Sigmoid colon (tissue), 6 donors: ENCODE measurements at regions not wholly inside any gene's neighbourhood (a gene's known extent, or its start where the extent isn't known, plus 50 kb on each side); places are given as distances from the start of the nearest gene placed in this dataset.

Experiments
- DNase-seq: peaks from one replicate; pipeline ENCODE4 v3.0.0-alpha.2; 2019
- H3K27ac ChIP-seq, 4 donors: fragments of 200-600 bp; sonication (generic); one replicate each; pipeline ENCODE4 v1.5.1; 2016 to 2019; ENCODE audit warnings: mild to moderate bottlenecking in 1 of 4
- H3K27me3 ChIP-seq, 3 donors: fragments of 200-600 bp; sonication (generic); one replicate each; pipeline ENCODE4 v1.5.1; 2019; ENCODE audit warnings: mild to moderate bottlenecking in 1 of 3
- H3K36me3 ChIP-seq, 4 donors: fragments of 200-600 bp; sonication (generic); one replicate each; pipeline ENCODE4 v1.5.1; 2016 to 2019
- H3K4me1 ChIP-seq, 4 donors: fragments of 200-600 bp; sonication (generic); one replicate each; pipeline ENCODE4 v1.5.1; 2017 to 2019
- H3K4me3 ChIP-seq, 4 donors: fragments of 200-600 bp; sonication (generic); one replicate each; pipeline ENCODE4 v1.5.1; 2017 to 2019; ENCODE audit warnings: mild to moderate bottlenecking in 2 of 4, moderate library complexity in 1 of 4
- H3K9me3 ChIP-seq, 4 donors: fragments of 200-600 bp in 3 of 4; sonication (generic) in 3 of 4; one replicate each; pipeline versions ENCODE4 v1.5.1 to v1.6.1; 2013 to 2019
- CTCF ChIP-seq, 4 experiments: fragments of 450-650 bp in 3 of 4; fragments of 200-600 bp in 1 of 4; IDR thresholded peaks; one replicate each; pipeline ENCODE4 v1.5.1; 2016 to 2019; ENCODE audit warnings: antibody characterized with exemption in 4 of 4, mild to moderate bottlenecking in 3 of 4, moderate library complexity in 2 of 4
- EP300 ChIP-seq, 4 donors: sonication (generic); formaldehyde crosslinking; IDR thresholded peaks; one replicate each; pipeline ENCODE4 v1.6.1; 2017; ENCODE audit warnings: antibody characterized with exemption in 4 of 4
- POLR2A ChIP-seq, 2 donors: fragments of 450-650 bp; IDR thresholded peaks; one replicate each; pipeline ENCODE4 v1.6.1; 2016; ENCODE audit warnings: antibody characterized with exemption in 2 of 2, mild to moderate bottlenecking in 2 of 2, moderate library complexity in 2 of 2
- POLR2AphosphoS5 ChIP-seq, 4 donors: sonication (generic); formaldehyde crosslinking; IDR thresholded peaks; one replicate each; pipeline ENCODE4 v1.6.1; 2017; ENCODE audit warnings: antibody characterized with exemption in 4 of 4
- WGBS, 2 donors: extraction: QIAGEN DNeasy Blood & Tissue Kit; methylation state at CpG; one replicate each; pipeline ENCODE4 v1.1.7; 2013; 5-methylcytosine and 5-hydroxymethylcytosine counted together
- intact Hi-C: fragments of 100-400 bp; cut with DNase I; formaldehyde crosslinking; loops from one replicate; pipeline ENCODE4 v1.15.1; 2023
- donor health status: healthy with polysubstance abuse.
- donor health status: healthy.

GRCh38 chr2:34099377-34099776 is 500.3 kb upstream of the FAM98A start:
- TF ChIP-seq EP300 (IDR thresholded peaks at IDR 0.05) (no peak), POLR2A (IDR thresholded peaks at IDR 0.05) (no peak)
- Histone ChIP-seq H3K4me3 (no peak overlapping the region), H3K9me3 (no peaks in the 10 kb centered on the region), H3K27ac (no peak overlapping the region), H3K27me3 (no peaks in the 10 kb centered on the region), H3K4me1 (peaks cover 0 to 8% (median 7%) of the 10 kb centered on the region in 4 donors), H3K36me3 (no peaks in the 10 kb centered on the region)
- intact Hi-C loops: loop anchor here (5.0 kb wide), 1 partner anchor 1313 kb away; no protein-coding TSS in a partner anchor
- DNase-seq: no peak
- 94 to 95% methylated on average over 2 of the region's 2 CpGs for WGBS, 2 donors

GRCh38 chr2:34098256-34098655 is 499.2 kb upstream of the FAM98A start:
- intact Hi-C loops: loop anchor here (5.0 kb wide), 1 partner anchor 1314 kb away; no protein-coding TSS in a partner anchor
- DNase-seq: no peak
- no peak overlapping the region for H3K27ac ChIP-seq
- H3K9me3 ChIP-seq: no peaks in the 10 kb centered on the region
- TF ChIP-seq POLR2AphosphoS5 (IDR thresholded peaks at IDR 0.05): no peak
- no peak for TF ChIP-seq CTCF (IDR thresholded peaks at IDR 0.05)
- no peak for TF ChIP-seq POLR2A (IDR thresholded peaks at IDR 0.05)
- no peak for TF ChIP-seq EP300 (IDR thresholded peaks at IDR 0.05)
- H3K27me3 ChIP-seq: no peaks in the 10 kb centered on the region
- 64 to 89% methylated on average over 2 of the region's 2 CpGs for WGBS, 2 donors
- peaks cover 0 to 8% (median 7%) of the 10 kb centered on the region in 4 donors for H3K4me1 ChIP-seq
- no peak overlapping the region for H3K4me3 ChIP-seq
- no peaks in the 10 kb centered on the region for H3K36me3 ChIP-seq

GRCh38 chr2:34096562-34097171 is 497.6 kb upstream of the FAM98A start:
- Histone ChIP-seq H3K9me3 (no peaks in the 10 kb centered on the region), H3K4me3 (no peak overlapping the region), H3K4me1 (peaks cover 0 to 8% (median 7%) of the 10 kb centered on the region in 4 donors), H3K27me3 (no peaks in the 10 kb centered on the region), H3K27ac (no peak overlapping the region), H3K36me3 (no peaks in the 10 kb centered on the region)
- WGBS, 2 donors: 63 to 64% methylated on average over 3 of the region's 3 CpGs
- no peak for DNase-seq
- TF ChIP-seq CTCF (IDR thresholded peaks at IDR 0.05) (peak in 3 of 4 experiments; percentile 48 to 73 (median 59)), POLR2A (IDR thresholded peaks at IDR 0.05) (no peak)
- intact Hi-C loops: loop anchor here (5.0 kb wide), 1 partner anchor 1316 kb away; no protein-coding TSS in a partner anchor

- TF ChIP-seq POLR2A (IDR thresholded peaks at IDR 0.05) (no peak), POLR2AphosphoS5 (IDR thresholded peaks at IDR 0.05) (no peak), CTCF (IDR thresholded peaks at IDR 0.05) (no peak), EP300 (IDR thresholded peaks at IDR 0.05) (no peak)
- no peak overlapping the region for H3K27ac ChIP-seq
- no peaks in the 10 kb centered on the region for H3K36me3 ChIP-seq
- 18 to 29% methylated on average over 3 of the region's 3 CpGs for WGBS, 2 donors
- no peak overlapping the region for H3K4me3 ChIP-seq
- no peaks in the 10 kb centered on the region for H3K27me3 ChIP-seq
- intact Hi-C loops: no loop called here
- H3K4me1 ChIP-seq: no peaks in the 10 kb centered on the region
- DNase-seq: no peak
- H3K9me3 ChIP-seq: no peaks in the 10 kb centered on the region
These were observed 494.7 kb upstream of the FAM98A start for GRCh38 chr2:34093790-34094189.

GRCh38 chr2:34070196-34070595 is 471.1 kb upstream of the FAM98A start:
- TF ChIP-seq POLR2AphosphoS5 (IDR thresholded peaks at IDR 0.05): no peak
- TF ChIP-seq POLR2A (IDR thresholded peaks at IDR 0.05): no peak
- no peaks in the 10 kb centered on the region for H3K9me3 ChIP-seq
- intact Hi-C loops: no loop called here
- H3K27me3 ChIP-seq: no peaks in the 10 kb centered on the region
- H3K27ac ChIP-seq: no peak overlapping the region
- H3K4me3 ChIP-seq: no peak overlapping the region
- H3K36me3 ChIP-seq: no peaks in the 10 kb centered on the region
- no peak for DNase-seq
- WGBS, 2 donors: 67 to 77% methylated on average over 2 of the region's 2 CpGs
- no peaks in the 10 kb centered on the region for H3K4me1 ChIP-seq

- Histone ChIP-seq H3K36me3 (no peaks in the 10 kb centered on the region), H3K9me3 (no peaks in the 10 kb centered on the region), H3K27ac (no peak overlapping the region), H3K27me3 (no peaks in the 10 kb centered on the region), H3K4me1 (no peaks in the 10 kb centered on the region), H3K4me3 (no peak overlapping the region)
- no peak for TF ChIP-seq CTCF (IDR thresholded peaks at IDR 0.05)
- TF ChIP-seq EP300 (IDR thresholded peaks at IDR 0.05): no peak
- no peak for TF ChIP-seq POLR2A (IDR thresholded peaks at IDR 0.05)
- no peak for TF ChIP-seq POLR2AphosphoS5 (IDR thresholded peaks at IDR 0.05)
- DNase-seq: no peak
- intact Hi-C loops: no loop called here
These were observed 470.5 kb upstream of the FAM98A start for GRCh38 chr2:34069604-34070003.
